ENCODE measurements at regions not wholly inside any gene's neighbourhood (a gene's known extent, or its start where the extent isn't known, plus 50 kb on each side); places are given as distances from the start of the nearest gene placed in this dataset.

DNA sequence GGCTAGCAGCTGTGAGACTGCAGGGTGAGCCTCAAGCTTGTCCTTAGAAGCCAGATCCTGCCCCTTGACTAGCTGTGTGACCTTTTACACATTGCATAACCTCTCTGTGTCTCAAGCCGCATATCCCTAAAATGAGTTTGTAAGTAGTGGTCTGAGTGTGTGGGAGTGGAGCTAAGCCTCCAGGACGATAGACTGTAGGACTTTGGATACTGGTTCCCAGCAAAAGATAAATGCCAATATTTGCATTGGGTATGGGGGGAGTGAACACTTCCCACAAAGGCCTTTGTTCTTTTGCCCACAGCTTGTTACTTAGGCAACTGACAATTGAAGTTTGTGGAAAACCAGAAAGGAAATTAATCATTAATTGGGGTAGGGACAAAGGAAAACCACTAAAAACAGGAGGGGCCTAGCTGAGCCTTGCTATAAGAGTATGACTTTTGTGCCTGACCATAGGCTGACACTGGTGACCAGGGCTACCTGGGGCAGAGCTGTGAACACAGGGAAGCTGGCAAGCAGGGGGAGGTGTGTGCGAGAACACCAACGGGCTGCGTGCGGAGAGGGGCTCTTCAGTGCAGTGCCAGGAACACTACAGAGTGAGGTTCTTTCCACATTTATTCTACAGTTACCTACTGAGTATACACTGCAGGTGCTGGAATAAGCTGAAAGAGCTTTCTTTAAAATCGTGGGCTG is 102.4 kb upstream of the ETV3 start:
- TF ChIP-seq, protein P1, sequence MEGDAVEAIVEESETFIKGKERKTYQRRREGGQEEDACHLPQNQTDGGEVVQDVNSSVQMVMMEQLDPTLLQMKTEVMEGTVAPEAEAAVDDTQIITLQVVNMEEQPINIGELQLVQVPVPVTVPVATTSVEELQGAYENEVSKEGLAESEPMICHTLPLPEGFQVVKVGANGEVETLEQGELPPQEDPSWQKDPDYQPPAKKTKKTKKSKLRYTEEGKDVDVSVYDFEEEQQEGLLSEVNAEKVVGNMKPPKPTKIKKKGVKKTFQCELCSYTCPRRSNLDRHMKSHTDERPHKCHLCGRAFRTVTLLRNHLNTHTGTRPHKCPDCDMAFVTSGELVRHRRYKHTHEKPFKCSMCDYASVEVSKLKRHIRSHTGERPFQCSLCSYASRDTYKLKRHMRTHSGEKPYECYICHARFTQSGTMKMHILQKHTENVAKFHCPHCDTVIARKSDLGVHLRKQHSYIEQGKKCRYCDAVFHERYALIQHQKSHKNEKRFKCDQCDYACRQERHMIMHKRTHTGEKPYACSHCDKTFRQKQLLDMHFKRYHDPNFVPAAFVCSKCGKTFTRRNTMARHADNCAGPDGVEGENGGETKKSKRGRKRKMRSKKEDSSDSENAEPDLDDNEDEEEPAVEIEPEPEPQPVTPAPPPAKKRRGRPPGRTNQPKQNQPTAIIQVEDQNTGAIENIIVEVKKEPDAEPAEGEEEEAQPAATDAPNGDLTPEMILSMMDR (IDR thresholded peaks at IDR 0.05; ENCODE audit: low read depth, low read length), result no peak
- TF ChIP-seq EZH2phosphoT487 (IDR thresholded peaks at IDR 0.05; ENCODE audit: low read depth), result no peak

Data from OCI-LY3 (cell line).